Choroid plexus epithelial cell (primary cell): ENCODE measurements at regions not wholly inside any gene's neighbourhood (a gene's known extent, or its start where the extent isn't known, plus 50 kb on each side); places are given as distances from the start of the nearest gene placed in this dataset.

Experiments used
- DNase-seq: peaks from one replicate; pipeline ENCODE4 v3.0.0-alpha.2; 2010; ENCODE audit warnings: low read depth
- H3K4me3 ChIP-seq: 2 replicates; pipeline ENCODE4 v1.5.1; 2011; ENCODE audit warnings: low read depth, mild to moderate bottlenecking, control low read depth, low read length, moderate library complexity
- CTCF ChIP-seq: conservative IDR thresholded peaks from 2 replicates; pipeline ENCODE4 v1.5.1; 2011; ENCODE audit warnings: low read depth, mild to moderate bottlenecking, control low read depth, inconsistent platforms, low read length, moderate library complexity

- no peak for DNase-seq
- H3K4me3 ChIP-seq: no peak overlapping the region
- TF ChIP-seq CTCF: no peak
Measured at GRCh38 chr6:9155836-9156235, 720.5 kb upstream of the SLC35B3 start.

- TF ChIP-seq CTCF: no peak
- no peak overlapping the region for H3K4me3 ChIP-seq
- DNase-seq: no peak
Measured at GRCh38 chr6:9143140-9143539, 707.8 kb upstream of the SLC35B3 start.

- no peak for TF ChIP-seq CTCF
- H3K4me3 ChIP-seq: no peak overlapping the region
- peak; percentile 9 for DNase-seq
Measured at GRCh38 chr6:9140951-9141460, 705.7 kb upstream of the SLC35B3 start.

DNA sequence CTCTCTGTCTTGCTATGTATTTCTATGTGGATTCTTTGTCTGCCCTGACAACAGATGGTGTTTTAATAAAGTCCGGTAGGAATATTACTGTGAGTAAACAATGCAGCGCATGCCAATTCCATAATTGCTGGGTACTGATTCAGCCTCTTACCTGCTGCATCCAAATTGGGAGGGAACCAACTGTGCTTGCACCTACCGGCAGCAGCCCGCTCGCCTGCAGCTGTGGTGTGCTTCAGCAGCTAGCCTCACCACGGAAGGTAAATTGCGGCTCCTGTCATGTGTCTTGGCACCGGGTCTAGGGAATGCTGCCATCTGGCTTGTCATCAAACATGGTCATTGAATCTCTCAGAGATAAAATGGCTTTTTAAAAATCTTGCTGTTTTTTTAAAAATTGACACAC, 704.8 kb upstream of the SLC35B3 start:
- no peak for TF ChIP-seq CTCF
- DNase-seq: no peak
- no peak overlapping the region for H3K4me3 ChIP-seq

DNA sequence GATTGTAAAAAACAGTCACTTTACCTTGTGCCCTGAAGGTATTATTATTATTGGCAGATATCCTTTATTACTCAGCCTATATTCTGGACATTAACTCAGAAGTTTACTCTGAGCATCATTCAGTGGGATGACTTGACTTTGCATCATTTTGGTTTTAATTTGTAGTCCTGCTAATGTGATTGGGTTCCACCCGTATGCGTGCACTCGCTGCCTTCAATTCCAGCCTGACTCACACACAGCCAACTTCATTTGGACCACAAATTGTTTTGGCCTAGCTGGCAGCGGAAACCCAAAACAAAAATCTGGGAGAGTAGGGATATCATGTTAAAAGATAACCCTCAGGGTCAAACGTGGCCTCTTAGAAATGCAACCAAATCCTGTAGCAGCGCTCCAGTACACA, 704.4 kb upstream of the SLC35B3 start:
- no peak for DNase-seq
- no peak overlapping the region for H3K4me3 ChIP-seq
- TF ChIP-seq CTCF: no peak

DNA sequence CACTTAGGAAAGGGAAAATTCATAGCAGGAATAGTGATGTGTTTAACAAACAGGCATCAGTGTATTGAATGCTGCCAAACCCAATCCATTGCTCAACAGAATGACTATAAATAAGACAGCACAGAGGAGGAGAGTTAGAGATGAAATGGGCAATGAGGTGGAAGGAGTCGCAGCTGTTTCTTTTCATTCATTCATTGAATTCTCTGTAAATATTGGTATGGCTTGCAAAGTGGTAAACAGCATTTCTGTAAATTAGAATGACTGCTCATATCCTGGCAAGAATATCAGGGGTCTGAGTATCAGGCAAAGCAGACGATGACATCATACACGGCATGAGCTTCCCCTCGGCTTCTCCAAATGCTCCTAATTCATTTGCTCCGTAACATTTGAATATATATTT, 703.6 kb upstream of the SLC35B3 start:
- no peak overlapping the region for H3K4me3 ChIP-seq
- TF ChIP-seq CTCF: no peak
- no peak for DNase-seq

GRCh38 chr6:9136141-9136822, 700.9 kb upstream of the SLC35B3 start:
- H3K4me3 ChIP-seq: no peak overlapping the region
- peak; percentile 5 for DNase-seq
- TF ChIP-seq CTCF: no peak
